Neuronal stem cell (in vitro differentiated cells): ENCODE measurements at regions not wholly inside any gene's neighbourhood (a gene's known extent, or its start where the extent isn't known, plus 50 kb on each side); places are given as distances from the start of the nearest gene placed in this dataset.

Experiments
- DNase-seq: peaks from one replicate; pipeline ENCODE4 v3.0.0-alpha.2; 2013; ENCODE audit warnings: low spot score
- H2AFZ ChIP-seq: one replicate; pipeline ENCODE4 v1.6.1; 2013; ENCODE audit warnings: mild to moderate bottlenecking, low read length, inconsistent platforms
- H2AK5ac ChIP-seq: 2 replicates; pipeline ENCODE4 v1.6.1; 2013; ENCODE audit warnings: low read depth, mild to moderate bottlenecking, inconsistent platforms, low read length, moderate library complexity, mixed read lengths
- H2BK120ac ChIP-seq: 2 replicates; pipeline ENCODE4 v1.6.1; 2013; ENCODE audit warnings: low read depth, mild to moderate bottlenecking, inconsistent platforms, low read length, moderate library complexity, mixed read lengths
- H2BK12ac ChIP-seq: one replicate; pipeline ENCODE4 v1.6.1; 2013; ENCODE audit warnings: low read length, inconsistent platforms
- H2BK15ac ChIP-seq: 2 replicates; pipeline ENCODE4 v1.6.1; 2013; ENCODE audit warnings: mild to moderate bottlenecking, low read length, inconsistent platforms, mixed read lengths
- H2BK5ac ChIP-seq: one replicate; pipeline ENCODE4 v1.6.1; 2013; ENCODE audit warnings: inconsistent platforms, mild to moderate bottlenecking, low read length, moderate library complexity
- H3K14ac ChIP-seq: one replicate; pipeline ENCODE4 v1.6.1; 2013; ENCODE audit warnings: low read length, inconsistent platforms
- H3K18ac ChIP-seq: 2 replicates; pipeline ENCODE4 v1.6.1; 2013; ENCODE audit warnings: low read length, inconsistent platforms
- H3K23ac ChIP-seq: 2 replicates; pipeline ENCODE4 v1.6.1; 2013; ENCODE audit warnings: low read depth, mild to moderate bottlenecking, mixed read lengths, low read length, inconsistent platforms; ENCODE audit not compliant: poor library complexity
- H3K27ac ChIP-seq: replicated peaks from 3 replicates; pipeline ENCODE4 v1.5.1; 2013; ENCODE audit warnings: low read length, inconsistent platforms
- H3K27me3 ChIP-seq, 3 experiments: 2 replicates each; pipeline ENCODE4 v1.6.1; 2013; ENCODE audit warnings: low read length in 3 of 3, mild to moderate bottlenecking in 2 of 3, inconsistent platforms in 1 of 3, low read depth in 1 of 3, mixed read lengths in 1 of 3, moderate library complexity in 1 of 3; ENCODE audit not compliant: control insufficient read depth in 3 of 3, insufficient read depth in 3 of 3
- H3K36me3 ChIP-seq, 2 donors: replicated peaks in 1 of 2; 2 replicates each; pipeline ENCODE4 v1.6.1; 2013; ENCODE audit warnings: low read length in 2 of 2; ENCODE audit not compliant: control insufficient read depth in 2 of 2, insufficient read depth in 2 of 2
- H3K4ac ChIP-seq: 2 replicates; pipeline ENCODE4 v1.6.1; 2013; ENCODE audit warnings: inconsistent platforms, mild to moderate bottlenecking, low read length, moderate library complexity
- H3K4me1 ChIP-seq, 2 donors: 1 replicate in 1 of 2; 2 replicates in 1 of 2; pipeline ENCODE4 v1.6.1; 2013; ENCODE audit warnings: low read length in 2 of 2, low read depth in 1 of 2; ENCODE audit not compliant: control insufficient read depth in 2 of 2, insufficient read depth in 1 of 2
- H3K4me2 ChIP-seq: one replicate; pipeline ENCODE4 v1.6.1; 2013; ENCODE audit warnings: mild to moderate bottlenecking, low read length, inconsistent platforms; ENCODE audit not compliant: insufficient read depth, poor library complexity, severe bottlenecking
- H3K4me3 ChIP-seq, 2 donors: 2 replicates each; pipeline ENCODE4 v1.5.1; 2013; ENCODE audit warnings: low read length in 2 of 2, mild to moderate bottlenecking in 2 of 2, inconsistent platforms in 1 of 2, moderate library complexity in 1 of 2
- H3K79me1 ChIP-seq: one replicate; pipeline ENCODE4 v1.6.1; 2013; ENCODE audit warnings: low read depth, mild to moderate bottlenecking, inconsistent platforms, low read length, moderate library complexity
- H3K9ac ChIP-seq: one replicate; pipeline ENCODE4 v1.6.1; 2013; ENCODE audit warnings: mild to moderate bottlenecking, low read depth, low read length, inconsistent platforms; ENCODE audit not compliant: poor library complexity
- H3K9me3 ChIP-seq, 2 donors: replicated peaks in 1 of 2; 2 replicates each; pipeline versions ENCODE3 to v1.6.1; 2013; ENCODE audit warnings: low read length in 2 of 2, mild to moderate bottlenecking in 2 of 2, inconsistent platforms in 1 of 2, low read depth in 1 of 2, mixed read lengths in 1 of 2, moderate library complexity in 1 of 2; ENCODE audit not compliant: control insufficient read depth in 2 of 2, insufficient read depth in 1 of 2
- H4K8ac ChIP-seq: one replicate; pipeline ENCODE4 v1.6.1; 2013; ENCODE audit warnings: low read depth, mild to moderate bottlenecking, inconsistent platforms, low read length, moderate library complexity
- H4K91ac ChIP-seq: one replicate; pipeline ENCODE4 v1.6.1; 2013; ENCODE audit warnings: low read length, low read depth, mild to moderate bottlenecking, inconsistent platforms; ENCODE audit not compliant: poor library complexity
- WGBS, 2 donors: extraction: QIAGEN DNeasy Blood & Tissue Kit; methylation state at CpG; one replicate each; pipeline ENCODE4 v1.1.7; 2013; ENCODE audit warnings: missing lambda C conversion rate in 2 of 2, mixed read lengths in 1 of 2; ENCODE audit not compliant: insufficient read length in 2 of 2, insufficient replicate concordance in 1 of 2; ENCODE audit errors: extremely low coverage in 2 of 2; 5-methylcytosine and 5-hydroxymethylcytosine counted together

- no peaks in the 10 kb centered on the region for H3K36me3 ChIP-seq
- DNase-seq = no peak
- no peak overlapping the region for H2BK12ac ChIP-seq
- H2BK15ac ChIP-seq = no peak overlapping the region
- no peak overlapping the region for H3K27ac ChIP-seq
- H3K9ac ChIP-seq = no peak overlapping the region
- no peak overlapping the region for H2BK120ac ChIP-seq
- H4K91ac ChIP-seq = no peak overlapping the region
- no peak overlapping the region for H3K18ac ChIP-seq
- no peak overlapping the region for H2AFZ ChIP-seq
- H3K9me3 ChIP-seq = peaks cover 5 to 6% of the 10 kb centered on the region in 2 donors
- WGBS, 2 donors = no CpG with 5 or more reads among the region's 7 CpGs
- no peak overlapping the region for H3K14ac ChIP-seq
- H2AK5ac ChIP-seq = no peak overlapping the region
- no peak overlapping the region for H2BK5ac ChIP-seq
- no peaks in the 10 kb centered on the region for H3K27me3 ChIP-seq
- H3K4me2 ChIP-seq = no peak overlapping the region
- H3K79me1 ChIP-seq = no peaks in the 10 kb centered on the region
- no peaks in the 10 kb centered on the region for H3K4me1 ChIP-seq
- no peak overlapping the region for H4K8ac ChIP-seq
- no peak overlapping the region for H3K23ac ChIP-seq
- no peak overlapping the region for H3K4me3 ChIP-seq
- no peak overlapping the region for H3K4ac ChIP-seq
These were observed 127.0 kb downstream of the TENT4A start for GRCh38 chr5:6840136-6840793.

GRCh38 chr5:6843335-6843734, 130.1 kb downstream of the TENT4A start:
- no peak overlapping the region for H2BK12ac ChIP-seq
- no CpG with 5 or more reads among the region's 2 CpGs for WGBS, 2 donors
- H2BK5ac ChIP-seq = no peak overlapping the region
- H2AFZ ChIP-seq = no peak overlapping the region
- no peaks in the 10 kb centered on the region for H3K4me1 ChIP-seq
- no peak overlapping the region for H3K23ac ChIP-seq
- no peak overlapping the region for H3K4ac ChIP-seq
- H3K4me3 ChIP-seq = no peak overlapping the region
- DNase-seq = no peak
- no peaks in the 10 kb centered on the region for H3K27me3 ChIP-seq
- no peak overlapping the region for H3K9ac ChIP-seq
- peaks cover 0 to 2% of the 10 kb centered on the region in 2 donors for H3K9me3 ChIP-seq
- no peak overlapping the region for H2BK15ac ChIP-seq
- H3K18ac ChIP-seq = no peak overlapping the region
- H2AK5ac ChIP-seq = no peak overlapping the region
- no peaks in the 10 kb centered on the region for H3K36me3 ChIP-seq
- H3K27ac ChIP-seq = no peak overlapping the region
- H2BK120ac ChIP-seq = no peak overlapping the region
- H4K91ac ChIP-seq = no peak overlapping the region
- H3K79me1 ChIP-seq = no peaks in the 10 kb centered on the region
- H4K8ac ChIP-seq = no peak overlapping the region
- no peak overlapping the region for H3K4me2 ChIP-seq
- no peak overlapping the region for H3K14ac ChIP-seq

GRCh38 chr5:6843821-6844220, 130.6 kb downstream of the TENT4A start:
- Histone ChIP-seq H3K9me3 (peaks cover 2 to 4% of the 10 kb centered on the region in 2 donors), H2AK5ac (peak overlapping the region; percentile 6), H2BK12ac (no peak overlapping the region), H2AFZ (no peak overlapping the region), H3K18ac (no peak overlapping the region), H3K23ac (no peak overlapping the region), H3K79me1 (no peaks in the 10 kb centered on the region), H3K27ac (no peak overlapping the region), H2BK15ac (no peak overlapping the region), H3K4me2 (no peak overlapping the region), H3K9ac (no peak overlapping the region), H3K4ac (no peak overlapping the region), H3K27me3 (no peaks in the 10 kb centered on the region), H4K91ac (no peak overlapping the region), H3K14ac (no peak overlapping the region), H2BK5ac (no peak overlapping the region), H3K36me3 (no peaks in the 10 kb centered on the region), H4K8ac (no peak overlapping the region), H3K4me3 (no peak overlapping the region), H3K4me1 (no peaks in the 10 kb centered on the region), H2BK120ac (no peak overlapping the region)
- WGBS, 2 donors = no CpG with 5 or more reads among the region's 8 CpGs
- DNase-seq = no peak

- Histone ChIP-seq H3K36me3 (no peaks in the 10 kb centered on the region), H3K4me1 (no peaks in the 10 kb centered on the region), H2BK5ac (no peak overlapping the region), H2BK120ac (no peak overlapping the region), H4K8ac (no peak overlapping the region), H3K4me2 (no peak overlapping the region), H3K23ac (no peak overlapping the region), H3K14ac (no peak overlapping the region), H3K4ac (no peak overlapping the region), H4K91ac (no peak overlapping the region), H3K9me3 (peaks cover 4 to 5% of the 10 kb centered on the region in 2 donors), H3K9ac (no peak overlapping the region), H3K4me3 (no peak overlapping the region), H3K79me1 (no peaks in the 10 kb centered on the region), H3K27ac (no peak overlapping the region), H3K18ac (no peak overlapping the region), H2BK12ac (no peak overlapping the region), H2AK5ac (no peak overlapping the region), H3K27me3 (no peaks in the 10 kb centered on the region), H2BK15ac (no peak overlapping the region), H2AFZ (no peak overlapping the region)
- DNase-seq = no peak
- no CpG with 5 or more reads among the region's 17 CpGs for WGBS, 2 donors
These were observed 132.6 kb downstream of the TENT4A start for GRCh38 chr5:6845856-6846255.
